ENCODE measurements at regions not wholly inside any gene's neighbourhood (a gene's known extent, or its start where the extent isn't known, plus 50 kb on each side); places are given as distances from the start of the nearest gene placed in this dataset.

DNA sequence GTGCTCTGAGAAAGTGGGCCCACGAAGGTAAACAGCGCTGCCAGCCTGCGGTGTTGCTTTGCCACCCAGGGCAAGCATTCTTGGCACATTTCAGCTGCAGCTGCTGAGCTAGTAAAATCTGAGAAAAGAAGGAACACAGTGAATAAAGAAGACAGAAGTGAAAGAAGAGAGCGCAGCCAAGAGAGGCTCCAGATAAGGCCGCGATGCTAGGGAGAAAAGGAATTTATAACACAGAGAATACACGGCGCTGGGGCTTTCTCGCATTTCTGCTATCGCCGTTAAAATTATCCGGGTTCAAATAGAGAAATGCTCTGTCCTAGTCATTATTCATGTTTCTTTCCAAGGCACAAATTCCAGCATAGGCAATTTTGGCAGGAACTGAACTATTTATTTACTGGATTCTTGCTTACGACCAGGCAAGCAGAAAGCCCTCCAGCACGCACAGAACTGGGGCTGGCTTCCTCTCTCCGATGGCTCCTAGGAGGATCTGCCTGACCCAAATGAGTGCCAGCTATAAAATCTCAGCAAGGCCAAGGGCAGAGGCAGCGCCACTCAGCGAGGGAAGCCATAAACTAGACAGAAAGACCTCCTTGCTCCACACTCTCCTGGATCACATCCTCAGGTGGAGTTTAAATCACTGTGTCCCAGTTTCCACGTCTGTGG, 111.2 kb downstream of the ATPSCKMT start:
- no peak overlapping the region for H3K4me3 ChIP-seq (ENCODE audit: low read depth in 1 of 3, low read length in 3 of 3)
- no peak overlapping the region for H3K9ac ChIP-seq (ENCODE audit: low read depth in 1 of 2, low read length in 2 of 2)
- no peak for DNase-seq (ENCODE audit: low spot score)
- H3K27me3 ChIP-seq (ENCODE audit: control insufficient read depth in 4 of 4, insufficient read depth in 4 of 4, low read length in 3 of 4) = no peaks in the 10 kb centered on the region
- H3K9me3 ChIP-seq (ENCODE audit: control insufficient read depth in 4 of 4, low read length in 3 of 4) = no peaks in the 10 kb centered on the region
- 81% methylated on average over 18 of the region's 18 CpGs for WGBS
- no peaks in the 10 kb centered on the region for H3K4me1 ChIP-seq (ENCODE audit: control insufficient read depth in 4 of 4, insufficient read depth in 4 of 4, low read length in 3 of 4)
- H3K27ac ChIP-seq (ENCODE audit: low read depth in 1 of 2, low read length in 2 of 2) = no peak overlapping the region
- no peaks in the 10 kb centered on the region for H3K36me3 ChIP-seq (ENCODE audit: control insufficient read depth in 4 of 4, insufficient read depth in 3 of 4, low read depth in 1 of 4, low read length in 3 of 4)
- no peak for TF ChIP-seq RAD21 (IDR thresholded peaks at IDR 0.05)
- TF ChIP-seq, protein P1, sequence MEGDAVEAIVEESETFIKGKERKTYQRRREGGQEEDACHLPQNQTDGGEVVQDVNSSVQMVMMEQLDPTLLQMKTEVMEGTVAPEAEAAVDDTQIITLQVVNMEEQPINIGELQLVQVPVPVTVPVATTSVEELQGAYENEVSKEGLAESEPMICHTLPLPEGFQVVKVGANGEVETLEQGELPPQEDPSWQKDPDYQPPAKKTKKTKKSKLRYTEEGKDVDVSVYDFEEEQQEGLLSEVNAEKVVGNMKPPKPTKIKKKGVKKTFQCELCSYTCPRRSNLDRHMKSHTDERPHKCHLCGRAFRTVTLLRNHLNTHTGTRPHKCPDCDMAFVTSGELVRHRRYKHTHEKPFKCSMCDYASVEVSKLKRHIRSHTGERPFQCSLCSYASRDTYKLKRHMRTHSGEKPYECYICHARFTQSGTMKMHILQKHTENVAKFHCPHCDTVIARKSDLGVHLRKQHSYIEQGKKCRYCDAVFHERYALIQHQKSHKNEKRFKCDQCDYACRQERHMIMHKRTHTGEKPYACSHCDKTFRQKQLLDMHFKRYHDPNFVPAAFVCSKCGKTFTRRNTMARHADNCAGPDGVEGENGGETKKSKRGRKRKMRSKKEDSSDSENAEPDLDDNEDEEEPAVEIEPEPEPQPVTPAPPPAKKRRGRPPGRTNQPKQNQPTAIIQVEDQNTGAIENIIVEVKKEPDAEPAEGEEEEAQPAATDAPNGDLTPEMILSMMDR (IDR thresholded peaks at IDR 0.05; ENCODE audit: low read depth, low read length, missing input control) = no peak
- no peak for TF ChIP-seq SP1 (IDR thresholded peaks at IDR 0.05)
- TF ChIP-seq, protein P2, sequence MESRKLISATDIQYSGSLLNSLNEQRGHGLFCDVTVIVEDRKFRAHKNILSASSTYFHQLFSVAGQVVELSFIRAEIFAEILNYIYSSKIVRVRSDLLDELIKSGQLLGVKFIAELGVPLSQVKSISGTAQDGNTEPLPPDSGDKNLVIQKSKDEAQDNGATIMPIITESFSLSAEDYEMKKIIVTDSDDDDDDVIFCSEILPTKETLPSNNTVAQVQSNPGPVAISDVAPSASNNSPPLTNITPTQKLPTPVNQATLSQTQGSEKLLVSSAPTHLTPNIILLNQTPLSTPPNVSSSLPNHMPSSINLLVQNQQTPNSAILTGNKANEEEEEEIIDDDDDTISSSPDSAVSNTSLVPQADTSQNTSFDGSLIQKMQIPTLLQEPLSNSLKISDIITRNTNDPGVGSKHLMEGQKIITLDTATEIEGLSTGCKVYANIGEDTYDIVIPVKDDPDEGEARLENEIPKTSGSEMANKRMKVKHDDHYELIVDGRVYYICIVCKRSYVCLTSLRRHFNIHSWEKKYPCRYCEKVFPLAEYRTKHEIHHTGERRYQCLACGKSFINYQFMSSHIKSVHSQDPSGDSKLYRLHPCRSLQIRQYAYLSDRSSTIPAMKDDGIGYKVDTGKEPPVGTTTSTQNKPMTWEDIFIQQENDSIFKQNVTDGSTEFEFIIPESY (IDR thresholded peaks at IDR 0.05) = no peak
- TF ChIP-seq GABPA (IDR thresholded peaks at IDR 0.05 in 1 of 2, conservative IDR thresholded peaks at IDR 0.05 in 1 of 2) = no peak
- no peak for TF ChIP-seq TAF1 (conservative IDR thresholded peaks at IDR 0.05)
- TF ChIP-seq, protein P3, sequence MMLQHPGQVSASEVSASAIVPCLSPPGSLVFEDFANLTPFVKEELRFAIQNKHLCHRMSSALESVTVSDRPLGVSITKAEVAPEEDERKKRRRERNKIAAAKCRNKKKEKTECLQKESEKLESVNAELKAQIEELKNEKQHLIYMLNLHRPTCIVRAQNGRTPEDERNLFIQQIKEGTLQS (IDR thresholded peaks at IDR 0.05) = no peak
- no peak for TF ChIP-seq RXRA (IDR thresholded peaks at IDR 0.05)
- no peak for TF ChIP-seq EGR1 (IDR thresholded peaks at IDR 0.05; ENCODE audit: low read depth in 2 of 2)
- TF ChIP-seq HNF4A (conservative IDR thresholded peaks at IDR 0.05) = no peak
- TF ChIP-seq, protein P4, sequence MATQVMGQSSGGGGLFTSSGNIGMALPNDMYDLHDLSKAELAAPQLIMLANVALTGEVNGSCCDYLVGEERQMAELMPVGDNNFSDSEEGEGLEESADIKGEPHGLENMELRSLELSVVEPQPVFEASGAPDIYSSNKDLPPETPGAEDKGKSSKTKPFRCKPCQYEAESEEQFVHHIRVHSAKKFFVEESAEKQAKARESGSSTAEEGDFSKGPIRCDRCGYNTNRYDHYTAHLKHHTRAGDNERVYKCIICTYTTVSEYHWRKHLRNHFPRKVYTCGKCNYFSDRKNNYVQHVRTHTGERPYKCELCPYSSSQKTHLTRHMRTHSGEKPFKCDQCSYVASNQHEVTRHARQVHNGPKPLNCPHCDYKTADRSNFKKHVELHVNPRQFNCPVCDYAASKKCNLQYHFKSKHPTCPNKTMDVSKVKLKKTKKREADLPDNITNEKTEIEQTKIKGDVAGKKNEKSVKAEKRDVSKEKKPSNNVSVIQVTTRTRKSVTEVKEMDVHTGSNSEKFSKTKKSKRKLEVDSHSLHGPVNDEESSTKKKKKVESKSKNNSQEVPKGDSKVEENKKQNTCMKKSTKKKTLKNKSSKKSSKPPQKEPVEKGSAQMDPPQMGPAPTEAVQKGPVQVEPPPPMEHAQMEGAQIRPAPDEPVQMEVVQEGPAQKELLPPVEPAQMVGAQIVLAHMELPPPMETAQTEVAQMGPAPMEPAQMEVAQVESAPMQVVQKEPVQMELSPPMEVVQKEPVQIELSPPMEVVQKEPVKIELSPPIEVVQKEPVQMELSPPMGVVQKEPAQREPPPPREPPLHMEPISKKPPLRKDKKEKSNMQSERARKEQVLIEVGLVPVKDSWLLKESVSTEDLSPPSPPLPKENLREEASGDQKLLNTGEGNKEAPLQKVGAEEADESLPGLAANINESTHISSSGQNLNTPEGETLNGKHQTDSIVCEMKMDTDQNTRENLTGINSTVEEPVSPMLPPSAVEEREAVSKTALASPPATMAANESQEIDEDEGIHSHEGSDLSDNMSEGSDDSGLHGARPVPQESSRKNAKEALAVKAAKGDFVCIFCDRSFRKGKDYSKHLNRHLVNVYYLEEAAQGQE (IDR thresholded peaks at IDR 0.05) = no peak
- no peak for TF ChIP-seq FOXA1 (IDR thresholded peaks at IDR 0.05)
- TF ChIP-seq JUND (IDR thresholded peaks at IDR 0.05) = no peak
- TF ChIP-seq FOXA2 (IDR thresholded peaks at IDR 0.05) = no peak
- TF ChIP-seq, protein P5, sequence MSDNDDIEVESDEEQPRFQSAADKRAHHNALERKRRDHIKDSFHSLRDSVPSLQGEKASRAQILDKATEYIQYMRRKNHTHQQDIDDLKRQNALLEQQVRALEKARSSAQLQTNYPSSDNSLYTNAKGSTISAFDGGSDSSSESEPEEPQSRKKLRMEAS (IDR thresholded peaks at IDR 0.05) = no peak
- TF ChIP-seq NR2F2 (IDR thresholded peaks at IDR 0.05) = no peak
- TF ChIP-seq YY1 (IDR thresholded peaks at IDR 0.05) = no peak
- no peak for TF ChIP-seq HNF4G (IDR thresholded peaks at IDR 0.05)
